Colonic mucosa (tissue), 4 donors: ENCODE measurements at regions not wholly inside any gene's neighbourhood (a gene's known extent, or its start where the extent isn't known, plus 50 kb on each side); places are given as distances from the start of the nearest gene placed in this dataset.

ENCODE experiments used
- DNase-seq: peaks from one replicate; pipeline ENCODE4 v3.0.0-alpha.2; 2020
- H3K27ac ChIP-seq: fragments of 200-600 bp; one replicate; pipeline ENCODE4 v1.8.0; 2021
- H3K27me3 ChIP-seq: fragments of 200-600 bp; one replicate; pipeline ENCODE4 v1.8.0; 2021
- H3K36me3 ChIP-seq: fragments of 200-600 bp; one replicate; pipeline ENCODE4 v1.8.0; 2021
- H3K4me1 ChIP-seq: fragments of 200-600 bp; one replicate; pipeline ENCODE4 v1.8.0; 2021; ENCODE audit warnings: mild to moderate bottlenecking
- H3K4me3 ChIP-seq: fragments of 200-600 bp; one replicate; pipeline ENCODE4 v1.8.0; 2021
- H3K9ac ChIP-seq, 2 donors: one replicate each; pipeline ENCODE4 v1.7.0; 2013; ENCODE audit warnings: control low read depth in 2 of 2, low read depth in 2 of 2, low read length in 2 of 2
- H3K9me3 ChIP-seq: fragments of 200-600 bp; one replicate; pipeline ENCODE4 v1.8.0; 2021
- intact Hi-C: fragments of 100-400 bp; cut with DNase I; formaldehyde crosslinking; loops from one replicate; pipeline ENCODE4 v1.14.1; 2022
- TF ChIP-seq, protein P1 (sequence below): fragments of 200-600 bp; IDR thresholded peaks from one replicate; pipeline ENCODE4 v1.8.0; 2022; ENCODE audit warnings: antibody characterized with exemption, mild to moderate bottlenecking
- donor health status: healthy.
- donor health status: DM: no; HTN: no; CAD: no.
- donor health status: DM: no; HTN: no; CAD: no.

DNA sequence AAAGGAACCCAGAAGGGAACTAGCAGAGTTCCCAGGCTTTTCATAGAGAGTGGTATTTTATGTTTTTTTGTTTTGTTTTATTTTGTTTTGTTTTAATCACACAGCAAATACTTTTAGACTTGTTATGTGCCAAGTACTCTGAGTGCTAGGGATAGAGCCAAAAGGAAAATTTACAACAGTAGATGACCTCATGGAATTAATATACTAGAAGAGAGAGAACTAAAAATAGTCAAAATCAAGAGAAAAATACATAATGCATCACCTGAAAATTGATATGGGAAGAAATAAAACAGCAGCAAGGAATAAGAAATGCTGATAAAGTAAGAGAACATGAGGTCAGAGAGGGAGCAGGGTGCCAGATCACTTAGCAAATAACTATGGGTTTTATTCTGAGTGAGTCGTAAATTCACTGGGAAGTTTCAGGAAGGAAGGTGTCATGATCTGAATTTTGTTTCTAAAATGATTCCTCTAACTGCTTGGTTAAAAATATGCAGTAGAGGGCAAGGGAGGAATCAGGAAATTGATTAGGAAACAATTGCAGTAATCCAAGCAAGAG, 351.0 kb downstream of the ANKRD7 start:
- TF ChIP-seq, protein P1, sequence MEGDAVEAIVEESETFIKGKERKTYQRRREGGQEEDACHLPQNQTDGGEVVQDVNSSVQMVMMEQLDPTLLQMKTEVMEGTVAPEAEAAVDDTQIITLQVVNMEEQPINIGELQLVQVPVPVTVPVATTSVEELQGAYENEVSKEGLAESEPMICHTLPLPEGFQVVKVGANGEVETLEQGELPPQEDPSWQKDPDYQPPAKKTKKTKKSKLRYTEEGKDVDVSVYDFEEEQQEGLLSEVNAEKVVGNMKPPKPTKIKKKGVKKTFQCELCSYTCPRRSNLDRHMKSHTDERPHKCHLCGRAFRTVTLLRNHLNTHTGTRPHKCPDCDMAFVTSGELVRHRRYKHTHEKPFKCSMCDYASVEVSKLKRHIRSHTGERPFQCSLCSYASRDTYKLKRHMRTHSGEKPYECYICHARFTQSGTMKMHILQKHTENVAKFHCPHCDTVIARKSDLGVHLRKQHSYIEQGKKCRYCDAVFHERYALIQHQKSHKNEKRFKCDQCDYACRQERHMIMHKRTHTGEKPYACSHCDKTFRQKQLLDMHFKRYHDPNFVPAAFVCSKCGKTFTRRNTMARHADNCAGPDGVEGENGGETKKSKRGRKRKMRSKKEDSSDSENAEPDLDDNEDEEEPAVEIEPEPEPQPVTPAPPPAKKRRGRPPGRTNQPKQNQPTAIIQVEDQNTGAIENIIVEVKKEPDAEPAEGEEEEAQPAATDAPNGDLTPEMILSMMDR = no peak
- intact Hi-C loops = no loop called here
- H3K27ac ChIP-seq = no peak overlapping the region
- H3K27me3 ChIP-seq = no peaks in the 10 kb centered on the region
- H3K9ac ChIP-seq = no peak overlapping the region
- H3K9me3 ChIP-seq = no peaks in the 10 kb centered on the region
- H3K4me3 ChIP-seq = no peak overlapping the region
- DNase-seq = no peak
- no peaks in the 10 kb centered on the region for H3K36me3 ChIP-seq
- no peaks in the 10 kb centered on the region for H3K4me1 ChIP-seq

DNA sequence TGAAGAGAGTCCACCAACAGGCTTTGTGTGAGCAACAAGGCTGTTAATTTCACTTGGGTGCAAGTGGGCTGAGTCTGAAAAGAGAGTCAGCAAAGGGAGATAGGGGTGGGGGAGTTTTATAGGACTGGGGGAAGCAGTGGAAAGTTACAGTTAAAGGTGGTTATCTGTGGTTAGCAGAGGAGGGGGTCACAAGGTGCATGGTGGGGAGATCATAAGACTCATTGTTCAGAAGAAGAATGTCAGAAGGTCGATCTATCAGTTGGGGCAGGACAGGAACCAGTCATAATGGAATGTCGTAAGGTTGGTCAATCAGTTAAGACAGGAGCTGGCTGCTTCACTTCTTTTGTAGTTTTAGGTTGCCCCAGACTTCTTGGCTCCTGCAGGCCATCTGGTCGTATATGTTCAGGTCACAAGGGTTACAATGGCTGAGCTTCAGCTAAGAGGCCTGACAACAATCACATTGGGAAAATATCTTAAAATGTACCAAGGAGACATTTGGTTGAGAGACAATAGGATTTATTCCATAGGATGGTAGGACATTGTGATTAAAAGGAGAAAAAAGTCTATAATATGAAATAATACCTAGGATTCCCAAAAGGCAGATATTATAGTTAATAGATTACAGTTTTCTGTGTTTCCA, 356.4 kb downstream of the ANKRD7 start:
- Histone ChIP-seq H3K4me1 (no peaks in the 10 kb centered on the region), H3K27me3 (no peaks in the 10 kb centered on the region), H3K4me3 (no peak overlapping the region), H3K36me3 (no peaks in the 10 kb centered on the region), H3K9me3 (no peaks in the 10 kb centered on the region), H3K9ac (no peak overlapping the region), H3K27ac (no peak overlapping the region)
- intact Hi-C loops = no loop called here
- TF ChIP-seq, protein P1 = no peak
- DNase-seq = no peak

DNA sequence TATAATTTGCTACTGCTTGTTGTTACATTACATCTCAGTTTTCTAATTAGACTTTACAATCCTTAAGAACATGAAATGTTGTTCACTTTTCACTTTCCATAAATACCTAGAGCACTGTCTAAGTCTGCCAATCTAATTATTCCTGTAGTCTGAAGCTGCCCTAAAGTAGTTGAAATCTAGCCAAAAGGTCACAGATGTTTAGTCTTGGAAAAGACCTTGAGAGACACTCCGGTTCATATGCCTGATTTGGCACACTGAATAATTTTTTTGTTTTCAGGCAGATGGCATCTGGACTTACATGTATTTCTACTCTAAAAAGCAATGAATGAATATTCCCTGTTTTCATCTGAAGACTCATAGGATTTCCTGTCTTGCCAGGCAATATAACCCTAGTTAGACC, 359.1 kb downstream of the ANKRD7 start:
- TF ChIP-seq, protein P1 = no peak
- Histone ChIP-seq H3K4me3 (no peak overlapping the region), H3K36me3 (no peaks in the 10 kb centered on the region), H3K4me1 (no peaks in the 10 kb centered on the region), H3K27me3 (no peaks in the 10 kb centered on the region), H3K27ac (no peak overlapping the region), H3K9me3 (no peaks in the 10 kb centered on the region), H3K9ac (no peak overlapping the region)
- intact Hi-C loops = no loop called here
- DNase-seq = no peak

DNA sequence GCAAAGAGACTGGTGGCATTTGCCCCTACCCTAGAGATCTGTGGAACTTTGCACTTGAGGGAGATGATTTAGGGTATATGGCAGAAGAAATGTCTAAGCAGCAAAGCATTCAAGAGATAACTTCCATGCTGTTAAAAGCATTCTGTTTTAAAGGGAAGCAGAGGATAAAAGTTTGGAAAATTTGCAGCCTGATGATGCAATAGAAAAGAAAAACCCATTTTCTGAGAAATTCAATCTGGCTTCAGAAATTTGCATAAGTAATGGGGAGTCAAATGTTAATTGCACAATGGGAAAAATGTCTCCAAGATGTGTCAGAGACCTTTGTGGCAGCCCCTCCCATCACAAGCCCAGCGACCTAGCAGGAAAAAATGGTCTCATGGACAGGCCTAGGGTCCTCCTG, 361.7 kb downstream of the ANKRD7 start:
- intact Hi-C loops = no loop called here
- Histone ChIP-seq H3K4me3 (no peak overlapping the region), H3K27ac (no peak overlapping the region), H3K9me3 (no peaks in the 10 kb centered on the region), H3K36me3 (no peaks in the 10 kb centered on the region), H3K4me1 (no peaks in the 10 kb centered on the region), H3K27me3 (no peaks in the 10 kb centered on the region), H3K9ac (no peak overlapping the region)
- no peak for DNase-seq
- TF ChIP-seq, protein P1 = no peak

DNA sequence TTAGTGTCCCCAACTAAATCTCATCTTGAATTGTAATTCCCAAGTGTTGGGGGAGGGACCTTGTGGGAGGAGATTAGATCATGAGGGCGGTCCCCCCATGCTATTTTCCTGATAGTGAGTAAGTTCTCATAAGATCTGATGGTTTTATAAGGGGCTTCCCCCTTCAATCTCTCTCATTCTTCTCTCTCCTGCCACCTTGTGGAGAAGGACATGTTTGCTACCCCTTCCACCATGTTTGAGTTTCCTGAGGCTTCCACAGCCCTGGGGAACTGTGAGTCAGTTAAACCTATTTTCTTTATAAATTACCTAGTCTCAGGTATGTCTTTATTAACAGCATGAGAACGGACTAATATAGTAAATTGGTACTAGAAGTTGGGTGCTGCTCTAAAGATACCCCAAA, 365.6 kb downstream of the ANKRD7 start:
- DNase-seq = no peak
- intact Hi-C loops = no loop called here
- H3K27ac ChIP-seq = no peak overlapping the region
- TF ChIP-seq, protein P1 = no peak
- H3K9ac ChIP-seq = no peak overlapping the region
- no peaks in the 10 kb centered on the region for H3K27me3 ChIP-seq
- no peaks in the 10 kb centered on the region for H3K4me1 ChIP-seq
- H3K36me3 ChIP-seq = no peaks in the 10 kb centered on the region
- H3K9me3 ChIP-seq = no peaks in the 10 kb centered on the region
- H3K4me3 ChIP-seq = no peak overlapping the region
